Neutrophil (primary cell): ENCODE measurements at regions not wholly inside any gene's neighbourhood (a gene's known extent, or its start where the extent isn't known, plus 50 kb on each side); places are given as distances from the start of the nearest gene placed in this dataset.

ENCODE experiments used
- H3K27ac ChIP-seq: fragments of 200-600 bp; sonication (generic); 2 replicates; pipeline ENCODE4 v1.5.1; 2016; ENCODE audit warnings: mild to moderate bottlenecking, moderate library complexity
- H3K27me3 ChIP-seq: fragments of 200-600 bp; sonication (generic); 2 replicates; pipeline ENCODE4 v1.6.0; 2016; ENCODE audit warnings: mild to moderate bottlenecking
- H3K36me3 ChIP-seq: fragments of 200-600 bp; sonication (generic); 2 replicates; pipeline ENCODE4 v1.5.1; 2017
- H3K4me1 ChIP-seq, 2 experiments: fragments of 200-600 bp in 1 of 2; sonication (generic) in 1 of 2; 1 replicate in 1 of 2; 2 replicates in 1 of 2; pipeline versions ENCODE4 v1.5.1 to v1.6.1; 2013 to 2016; ENCODE audit warnings: low read depth in 1 of 2, low read length in 1 of 2, mild to moderate bottlenecking in 1 of 2, moderate library complexity in 1 of 2; ENCODE audit not compliant: control insufficient read depth in 1 of 2, insufficient read depth in 1 of 2
- H3K4me3 ChIP-seq, 2 experiments: fragments of 200-600 bp in 1 of 2; sonication (generic) in 1 of 2; 1 replicate in 1 of 2; 2 replicates in 1 of 2; pipeline ENCODE4 v1.5.1; 2013 to 2016; ENCODE audit warnings: low read depth in 1 of 2, low read length in 1 of 2, mild to moderate bottlenecking in 1 of 2, moderate library complexity in 1 of 2
- H3K9me3 ChIP-seq: fragments of 200-600 bp; sonication (generic); 2 replicates; pipeline ENCODE4 v1.5.1; 2016
- CTCF ChIP-seq: fragments of 200-600 bp; sonication (generic); IDR thresholded peaks from 2 replicates; pipeline ENCODE4 v1.5.1; 2016; ENCODE audit warnings: antibody characterized with exemption

- H3K4me1 ChIP-seq, result peaks cover 26 to 53% of the 10 kb centered on the region in 2 experiments
- no peak overlapping the region for H3K4me3 ChIP-seq
- H3K27me3 ChIP-seq, result no peaks in the 10 kb centered on the region
- no peaks in the 10 kb centered on the region for H3K9me3 ChIP-seq
- H3K27ac ChIP-seq, result peak overlapping the region; percentile 44
- no peak for TF ChIP-seq CTCF
- peaks cover 13% of the 10 kb centered on the region for H3K36me3 ChIP-seq
Measured at GRCh38 chr18:46212398-46212797, 108.2 kb downstream of the HAUS1 start.

- Histone ChIP-seq H3K9me3 (no peaks in the 10 kb centered on the region), H3K27me3 (no peaks in the 10 kb centered on the region), H3K36me3 (peaks cover 15% of the 10 kb centered on the region), H3K4me1 (peaks cover 35 to 61% of the 10 kb centered on the region in 2 experiments), H3K4me3 (no peak overlapping the region), H3K27ac (no peak overlapping the region)
- no peak for TF ChIP-seq CTCF
Measured at GRCh38 chr18:46213295-46213694, 109.1 kb downstream of the HAUS1 start.

- Histone ChIP-seq H3K4me3 (no peak overlapping the region), H3K4me1 (peaks cover 34 to 60% of the 10 kb centered on the region in 2 experiments), H3K36me3 (peaks cover 24% of the 10 kb centered on the region), H3K27ac (peak overlapping the region; percentile 44), H3K27me3 (no peaks in the 10 kb centered on the region), H3K9me3 (no peaks in the 10 kb centered on the region)
- TF ChIP-seq CTCF, result no peak
Measured at GRCh38 chr18:46214435-46214834, 110.2 kb downstream of the HAUS1 start.

- no peak for TF ChIP-seq CTCF
- Histone ChIP-seq H3K36me3 (peaks cover 24% of the 10 kb centered on the region), H3K9me3 (no peaks in the 10 kb centered on the region), H3K4me1 (peaks cover 34 to 56% of the 10 kb centered on the region in 2 experiments), H3K4me3 (no peak overlapping the region), H3K27ac (peak overlapping the region; percentile 41), H3K27me3 (no peaks in the 10 kb centered on the region)
Measured at GRCh38 chr18:46215902-46216723, 111.9 kb downstream of the HAUS1 start.

GRCh38 chr18:46220116-46220515 lies 115.9 kb downstream of the HAUS1 start:
- no peak for TF ChIP-seq CTCF
- H3K4me3 ChIP-seq, result no peak overlapping the region
- no peaks in the 10 kb centered on the region for H3K27me3 ChIP-seq
- peaks cover 57 to 69% of the 10 kb centered on the region in 2 experiments for H3K4me1 ChIP-seq
- H3K36me3 ChIP-seq, result peaks cover 24% of the 10 kb centered on the region
- H3K9me3 ChIP-seq, result no peaks in the 10 kb centered on the region
- H3K27ac ChIP-seq, result no peak overlapping the region
